H9 (cell line): ENCODE measurements at regions not wholly inside any gene's neighbourhood (a gene's known extent, or its start where the extent isn't known, plus 50 kb on each side); places are given as distances from the start of the nearest gene placed in this dataset.
A peak's percentile ranks its signal among the peaks of the same experiment; 100 is the strongest.

Experiments
- DNase-seq: peaks from one replicate; pipeline ENCODE4 v3.0.0-alpha.2; 2017
- H2AFZ ChIP-seq: one replicate; pipeline ENCODE4 v1.6.1; 2013; ENCODE audit warnings: mild to moderate bottlenecking, low read length, control low read depth, moderate library complexity
- H2AK5ac ChIP-seq: 2 replicates; pipeline ENCODE4 v1.6.1; 2013; ENCODE audit warnings: low read length, control low read depth, mixed read lengths; ENCODE audit not compliant: insufficient read length
- H2BK120ac ChIP-seq: one replicate; pipeline ENCODE4 v1.6.1; 2013; ENCODE audit warnings: low read depth, mild to moderate bottlenecking, low read length, control low read depth, inconsistent platforms; ENCODE audit not compliant: poor library complexity, severe bottlenecking
- H2BK12ac ChIP-seq: 2 replicates; pipeline ENCODE4 v1.6.1; 2013; ENCODE audit warnings: low read length, control low read depth, mixed read lengths, low read depth; ENCODE audit not compliant: insufficient read length
- H2BK15ac ChIP-seq: 2 replicates; pipeline ENCODE4 v1.6.1; 2013; ENCODE audit warnings: low read depth, low read length, control low read depth
- H2BK20ac ChIP-seq: one replicate; pipeline ENCODE4 v1.6.1; 2013; ENCODE audit warnings: low read depth, mild to moderate bottlenecking, low read length, control low read depth, inconsistent platforms; ENCODE audit not compliant: poor library complexity, severe bottlenecking
- H2BK5ac ChIP-seq: 2 replicates; pipeline ENCODE4 v1.6.1; 2013; ENCODE audit warnings: low read length, control low read depth, mixed read lengths; ENCODE audit not compliant: insufficient read length
- H3K14ac ChIP-seq: 2 replicates; pipeline ENCODE4 v1.6.1; 2013; ENCODE audit warnings: low read length, control low read depth; ENCODE audit not compliant: insufficient read depth
- H3K18ac ChIP-seq: 2 replicates; pipeline ENCODE4 v1.6.1; 2013; ENCODE audit warnings: low read depth, mild to moderate bottlenecking, mixed read lengths, low read length, control low read depth; ENCODE audit not compliant: insufficient read length
- H3K23ac ChIP-seq: 2 replicates; pipeline ENCODE4 v1.6.1; 2013; ENCODE audit warnings: low read length, control low read depth, mixed read lengths, low read depth; ENCODE audit not compliant: insufficient read length
- H3K23me2 ChIP-seq: 2 replicates; pipeline ENCODE4 v1.6.1; 2013; ENCODE audit warnings: low read depth, mild to moderate bottlenecking, mixed read lengths, low read length, control low read depth; ENCODE audit not compliant: insufficient read length, poor library complexity, severe bottlenecking
- H3K27ac ChIP-seq: 2 replicates; pipeline ENCODE4 v1.5.1; 2013; ENCODE audit warnings: low read length, control low read depth, mixed read lengths, low read depth; ENCODE audit not compliant: insufficient read length
- H3K27me3 ChIP-seq: 2 replicates; pipeline ENCODE4 v1.6.1; 2013; ENCODE audit warnings: low read length, control low read depth, inconsistent platforms; ENCODE audit not compliant: insufficient read depth
- H3K4ac ChIP-seq: 2 replicates; pipeline ENCODE4 v1.6.1; 2013; ENCODE audit warnings: low read depth, mild to moderate bottlenecking, control low read depth, inconsistent platforms, low read length, moderate library complexity
- H3K4me1 ChIP-seq: 2 replicates; pipeline ENCODE4 v1.6.1; 2013; ENCODE audit warnings: low read length, control low read depth, inconsistent platforms; ENCODE audit not compliant: insufficient read depth
- H3K4me2 ChIP-seq: 2 replicates; pipeline ENCODE4 v1.6.1; 2013; ENCODE audit warnings: low read length, control low read depth, mixed read lengths; ENCODE audit not compliant: insufficient read length, insufficient read depth
- H3K56ac ChIP-seq: 2 replicates; pipeline ENCODE4 v1.6.1; 2013; ENCODE audit warnings: low read depth, mild to moderate bottlenecking, mixed read lengths, low read length, control low read depth; ENCODE audit not compliant: insufficient read length
- H3K79me1 ChIP-seq: 2 replicates; pipeline ENCODE4 v1.6.1; 2013; ENCODE audit warnings: low read depth, mild to moderate bottlenecking, moderate library complexity, low read length, control low read depth, inconsistent platforms; ENCODE audit not compliant: insufficient read depth, poor library complexity, severe bottlenecking
- H3K79me2 ChIP-seq: 2 replicates; pipeline ENCODE4 v1.6.1; 2013; ENCODE audit warnings: low read length, control low read depth, inconsistent platforms; ENCODE audit not compliant: insufficient read depth
- H3K9ac ChIP-seq: 2 replicates; pipeline ENCODE4 v1.6.1; 2013; ENCODE audit warnings: low read length, control low read depth, mixed read lengths; ENCODE audit not compliant: insufficient read length; ENCODE audit errors: extremely low read depth
- H3K9me3 ChIP-seq: one replicate; pipeline ENCODE4 v1.6.1; 2013; ENCODE audit warnings: low read depth, low read length, inconsistent platforms; ENCODE audit not compliant: control insufficient read depth
- H3T11ph ChIP-seq: one replicate; pipeline ENCODE4 v1.6.1; 2013; ENCODE audit warnings: mild to moderate bottlenecking, low read length, control low read depth, inconsistent platforms
- H4K20me1 ChIP-seq: one replicate; pipeline ENCODE4 v1.6.1; 2013; ENCODE audit not compliant: control insufficient read depth, insufficient read length, insufficient read depth
- H4K5ac ChIP-seq: 2 replicates; pipeline ENCODE4 v1.6.1; 2013; ENCODE audit warnings: low read depth, mild to moderate bottlenecking, mixed read lengths, low read length, control low read depth; ENCODE audit not compliant: insufficient read length
- H4K8ac ChIP-seq: replicated peaks from 2 replicates; pipeline ENCODE4 v1.6.1; 2013; ENCODE audit warnings: low read length, control low read depth, mixed read lengths, low read depth; ENCODE audit not compliant: insufficient read length
- H4K91ac ChIP-seq: 2 replicates; pipeline ENCODE4 v1.6.1; 2013; ENCODE audit warnings: low read depth, mild to moderate bottlenecking, moderate library complexity, mixed read lengths, low read length, control low read depth; ENCODE audit not compliant: insufficient read length
- H3K27ac Mint-ChIP-seq, 3 experiments: 2 replicates in 2 of 3; 3 replicates in 1 of 3; pipeline ENCODE4 v1.8.0; 2020 to 2021; ENCODE audit warnings: mixed read lengths in 3 of 3, mild to moderate bottlenecking in 1 of 3, moderate library complexity in 1 of 3
- H3K27me3 Mint-ChIP-seq: 2 replicates; pipeline ENCODE4 v1.8.0; 2021; ENCODE audit warnings: low read depth, mild to moderate bottlenecking, moderate library complexity, mixed read lengths
- H3K36me3 Mint-ChIP-seq, 3 experiments: 2 replicates in 2 of 3; 3 replicates in 1 of 3; pipeline ENCODE4 v1.8.0; 2020 to 2021; ENCODE audit warnings: low read depth in 3 of 3, mixed read lengths in 3 of 3; ENCODE audit not compliant: insufficient read depth in 1 of 3
- H3K4me1 Mint-ChIP-seq, 2 experiments: 2 replicates each; pipeline ENCODE4 v1.8.0; 2020; ENCODE audit warnings: mixed read lengths in 2 of 2
- H3K4me3 Mint-ChIP-seq, 2 experiments: 2 replicates in 1 of 2; 3 replicates in 1 of 2; pipeline ENCODE4 v1.8.0; 2020 to 2021; ENCODE audit warnings: mild to moderate bottlenecking in 2 of 2, mixed read lengths in 2 of 2, moderate library complexity in 1 of 2
- H3K9me3 Mint-ChIP-seq, 2 experiments: 2 replicates in 1 of 2; 3 replicates in 1 of 2; pipeline ENCODE4 v1.8.0; 2020; ENCODE audit warnings: mild to moderate bottlenecking in 2 of 2, mixed read lengths in 2 of 2, moderate library complexity in 1 of 2
- WGBS: extraction: QIAGEN DNeasy Blood & Tissue Kit; methylation state at CpG from one replicate; pipeline ENCODE4 v1.1.7; 2013; ENCODE audit warnings: missing lambda C conversion rate, low lambda C conversion rate, mixed read lengths; ENCODE audit not compliant: insufficient read length; ENCODE audit errors: extremely low coverage; 5-methylcytosine and 5-hydroxymethylcytosine counted together
- TF ChIP-seq, protein P1 (sequence below): fragments of 200-600 bp; sonication (generic); conservative IDR thresholded peaks from 3 replicates; pipeline ENCODE4 v1.8.0; 2021; ENCODE audit warnings: antibody characterized with exemption, mild to moderate bottlenecking

- H2BK5ac ChIP-seq, result no peak overlapping the region
- Mint-ChIP-seq H3K4me3 (no peak overlapping the region), H3K9me3 (no peaks in the 10 kb centered on the region), H3K27ac (peak overlapping the region in 2 of 3 experiments; percentile 13 to 48; a peak in 3 of 7 replicates), H3K4me1 (peaks cover 4 to 6% of the 10 kb centered on the region in 2 experiments; a peak in 3 of 4 replicates), H3K36me3 (no peaks in the 10 kb centered on the region), H3K27me3 (peaks cover 11% of the 10 kb centered on the region)
- H2BK12ac ChIP-seq, result no peak overlapping the region
- no peak overlapping the region for H3K56ac ChIP-seq
- TF ChIP-seq, protein P1, sequence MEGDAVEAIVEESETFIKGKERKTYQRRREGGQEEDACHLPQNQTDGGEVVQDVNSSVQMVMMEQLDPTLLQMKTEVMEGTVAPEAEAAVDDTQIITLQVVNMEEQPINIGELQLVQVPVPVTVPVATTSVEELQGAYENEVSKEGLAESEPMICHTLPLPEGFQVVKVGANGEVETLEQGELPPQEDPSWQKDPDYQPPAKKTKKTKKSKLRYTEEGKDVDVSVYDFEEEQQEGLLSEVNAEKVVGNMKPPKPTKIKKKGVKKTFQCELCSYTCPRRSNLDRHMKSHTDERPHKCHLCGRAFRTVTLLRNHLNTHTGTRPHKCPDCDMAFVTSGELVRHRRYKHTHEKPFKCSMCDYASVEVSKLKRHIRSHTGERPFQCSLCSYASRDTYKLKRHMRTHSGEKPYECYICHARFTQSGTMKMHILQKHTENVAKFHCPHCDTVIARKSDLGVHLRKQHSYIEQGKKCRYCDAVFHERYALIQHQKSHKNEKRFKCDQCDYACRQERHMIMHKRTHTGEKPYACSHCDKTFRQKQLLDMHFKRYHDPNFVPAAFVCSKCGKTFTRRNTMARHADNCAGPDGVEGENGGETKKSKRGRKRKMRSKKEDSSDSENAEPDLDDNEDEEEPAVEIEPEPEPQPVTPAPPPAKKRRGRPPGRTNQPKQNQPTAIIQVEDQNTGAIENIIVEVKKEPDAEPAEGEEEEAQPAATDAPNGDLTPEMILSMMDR, result no peak
- 0 out of 2 replicates have a peak, but pooled peaks cover under 1% of the 10 kb centered on the region for H3K4me1 ChIP-seq
- no peak overlapping the region for H3K23ac ChIP-seq
- no peaks in the 10 kb centered on the region for H3K79me2 ChIP-seq
- no peak overlapping the region for H4K8ac ChIP-seq
- no peak overlapping the region for H3K4me2 ChIP-seq
- no peak overlapping the region for H3K18ac ChIP-seq
- H3K4ac ChIP-seq, result no peak overlapping the region
- H4K20me1 ChIP-seq, result no peaks in the 10 kb centered on the region
- no peak overlapping the region for H4K91ac ChIP-seq
- no peak overlapping the region for H2BK120ac ChIP-seq
- no peak overlapping the region for H3K14ac ChIP-seq
- WGBS, result no CpG with 5 or more reads among the region's 9 CpGs
- no peak overlapping the region for H4K5ac ChIP-seq
- no peak overlapping the region for H2AK5ac ChIP-seq
- DNase-seq, result no peak
- H3K9ac ChIP-seq, result no peak overlapping the region
- no peak overlapping the region for H2AFZ ChIP-seq
- no peaks in the 10 kb centered on the region for H3K23me2 ChIP-seq
- no peak overlapping the region for H2BK20ac ChIP-seq
- no peak overlapping the region for H2BK15ac ChIP-seq
- no peaks in the 10 kb centered on the region for H3K9me3 ChIP-seq
- no peaks in the 10 kb centered on the region for H3K27me3 ChIP-seq
- no peak overlapping the region for H3T11ph ChIP-seq
- H3K27ac ChIP-seq, result no peak overlapping the region
- H3K79me1 ChIP-seq, result no peaks in the 10 kb centered on the region
Observed at GRCh38 chr7:98056580-98056979, 50.1 kb upstream of the LMTK2 start.
